Loucy (cell line): ENCODE measurements at regions not wholly inside any gene's neighbourhood (a gene's known extent, or its start where the extent isn't known, plus 50 kb on each side); places are given as distances from the start of the nearest gene placed in this dataset.

Experiments
- H2AFZ ChIP-seq: fragments of 200-600 bp; sonication (generic); 2 replicates; pipeline ENCODE4 v1.6.0; 2016; ENCODE audit warnings: antibody characterized with exemption, mild to moderate bottlenecking, low read length, moderate library complexity
- H3F3A ChIP-seq: fragments of 200-600 bp; 2 replicates; pipeline ENCODE4 v1.6.0; 2016; ENCODE audit warnings: antibody characterized with exemption, low read depth, mild to moderate bottlenecking
- H3K27me3 ChIP-seq: fragments of 200-600 bp; sonication (generic); 2 replicates; pipeline ENCODE4 v1.6.1; 2014; ENCODE audit warnings: low read length, mild to moderate bottlenecking; ENCODE audit not compliant: insufficient read depth, poor library complexity, severe bottlenecking
- H3K36me3 ChIP-seq: fragments of 200-600 bp; sonication (generic); 2 replicates; pipeline ENCODE4 v1.6.1; 2016; ENCODE audit warnings: low read length; ENCODE audit not compliant: insufficient read depth
- H3K4me1 ChIP-seq: fragments of 200-600 bp; sonication (generic); 2 replicates; pipeline ENCODE4 v1.5.1; 2014; ENCODE audit warnings: low read length, mild to moderate bottlenecking; ENCODE audit not compliant: insufficient read depth, poor library complexity, severe bottlenecking
- H3K4me2 ChIP-seq: fragments of 200-600 bp; sonication (generic); 2 replicates; pipeline ENCODE4 v1.6.0; 2014; ENCODE audit warnings: antibody characterized with exemption, low read length, low read depth, mild to moderate bottlenecking; ENCODE audit not compliant: poor library complexity, severe bottlenecking
- H3K4me3 ChIP-seq: fragments of 200-600 bp; sonication (generic); 2 replicates; pipeline ENCODE4 v1.5.1; 2014; ENCODE audit warnings: low read length, mild to moderate bottlenecking, mixed read lengths; ENCODE audit not compliant: poor library complexity, severe bottlenecking
- H3K79me2 ChIP-seq: fragments of 200-600 bp; sonication (generic); 2 replicates; pipeline ENCODE4 v1.6.1; 2014; ENCODE audit warnings: low read length; ENCODE audit not compliant: insufficient read depth
- H3K9ac ChIP-seq: fragments of 200-600 bp; sonication (generic); 2 replicates; pipeline ENCODE4 v1.6.0; 2014; ENCODE audit warnings: mild to moderate bottlenecking, low read depth, low read length, moderate library complexity; ENCODE audit not compliant: poor library complexity, severe bottlenecking
- H3K9me2 ChIP-seq: fragments of 200-600 bp; sonication (generic); replicated peaks from 2 replicates; pipeline ENCODE4 v1.6.1; 2016; ENCODE audit warnings: low read depth, low read length, mixed read lengths
- H3K9me3 ChIP-seq: fragments of 200-600 bp; sonication (generic); 2 replicates; pipeline ENCODE4 v1.6.1; 2014; ENCODE audit warnings: mild to moderate bottlenecking, antibody characterized with exemption, low read length, low read depth; ENCODE audit not compliant: insufficient read depth
- H4K20me1 ChIP-seq: fragments of 200-600 bp; sonication (generic); 2 replicates; pipeline ENCODE4 v1.6.0; 2014; ENCODE audit warnings: antibody characterized with exemption, low read length, mild to moderate bottlenecking; ENCODE audit not compliant: insufficient read depth, poor library complexity, severe bottlenecking
- CTCF ChIP-seq: fragments of 200-600 bp; sonication (generic); conservative IDR thresholded peaks from 2 replicates; pipeline ENCODE4 v1.5.1; 2014; ENCODE audit warnings: mild to moderate bottlenecking, antibody characterized with exemption, low read length
- EZH2phosphoT487 ChIP-seq: fragments of 200-600 bp; IDR thresholded peaks from 2 replicates; pipeline ENCODE4 v1.6.1; 2018; ENCODE audit warnings: antibody characterized with exemption, mild to moderate bottlenecking, moderate library complexity, borderline replicate concordance

- Histone ChIP-seq H4K20me1 (no peaks in the 10 kb centered on the region), H3K79me2 (no peaks in the 10 kb centered on the region), H3K9me2 (no peaks in the 10 kb centered on the region), H3K9me3 (no peaks in the 10 kb centered on the region), H3K4me1 (peaks cover 17% of the 10 kb centered on the region), H3K27me3 (no peaks in the 10 kb centered on the region), H3K9ac (no peak overlapping the region), H3K4me2 (no peak overlapping the region), H2AFZ (no peak overlapping the region), H3K36me3 (no peaks in the 10 kb centered on the region), H3K4me3 (no peak overlapping the region), H3F3A (no peaks in the 10 kb centered on the region)
- no peak for TF ChIP-seq CTCF
- TF ChIP-seq EZH2phosphoT487: no peak
Observed at GRCh38 chr5:36416605-36417004, 114.9 kb upstream of the RANBP3L start.

GRCh38 chr5:36417221-36417620 lies 115.5 kb upstream of the RANBP3L start:
- Histone ChIP-seq H3K4me3 (no peak overlapping the region), H4K20me1 (no peaks in the 10 kb centered on the region), H3K9me2 (no peaks in the 10 kb centered on the region), H3K9me3 (no peaks in the 10 kb centered on the region), H3K9ac (no peak overlapping the region), H2AFZ (no peak overlapping the region), H3K4me1 (peaks cover 21% of the 10 kb centered on the region), H3K27me3 (no peaks in the 10 kb centered on the region), H3K79me2 (no peaks in the 10 kb centered on the region), H3K4me2 (no peak overlapping the region), H3K36me3 (no peaks in the 10 kb centered on the region), H3F3A (no peaks in the 10 kb centered on the region)
- TF ChIP-seq CTCF (no peak), EZH2phosphoT487 (no peak)

- TF ChIP-seq CTCF (no peak), EZH2phosphoT487 (no peak)
- no peaks in the 10 kb centered on the region for H3K27me3 ChIP-seq
- H3K79me2 ChIP-seq: no peaks in the 10 kb centered on the region
- H3K9me3 ChIP-seq: no peaks in the 10 kb centered on the region
- H3K4me2 ChIP-seq: no peak overlapping the region
- H3K9ac ChIP-seq: no peak overlapping the region
- H4K20me1 ChIP-seq: no peaks in the 10 kb centered on the region
- no peaks in the 10 kb centered on the region for H3K36me3 ChIP-seq
- no peak overlapping the region for H3K4me3 ChIP-seq
- peaks cover 21% of the 10 kb centered on the region for H3K4me1 ChIP-seq
- no peak overlapping the region for H2AFZ ChIP-seq
- H3K9me2 ChIP-seq: no peaks in the 10 kb centered on the region
- no peaks in the 10 kb centered on the region for H3F3A ChIP-seq
Observed at GRCh38 chr5:36417668-36418067, 116.0 kb upstream of the RANBP3L start.
